Immature natural killer cell (primary cell): ENCODE measurements at regions not wholly inside any gene's neighbourhood (a gene's known extent, or its start where the extent isn't known, plus 50 kb on each side); places are given as distances from the start of the nearest gene placed in this dataset.

ENCODE experiments used
- DNase-seq, 3 donors: peaks; one replicate each; pipeline ENCODE4 v3.0.0; 2022; ENCODE audit warnings: mixed read lengths in 1 of 3
- H3K27ac Mint-ChIP-seq, 6 donors: one replicate each; pipeline ENCODE4 v1.8.0; 2020; ENCODE audit warnings: mixed read lengths in 6 of 6, mild to moderate bottlenecking in 5 of 6, inconsistent platforms in 4 of 6, moderate library complexity in 3 of 6
- H3K27me3 Mint-ChIP-seq, 3 donors: one replicate each; pipeline ENCODE4 v1.8.0; 2020 to 2021; ENCODE audit warnings: low read depth in 3 of 3, mild to moderate bottlenecking in 3 of 3, mixed read lengths in 3 of 3, moderate library complexity in 3 of 3, inconsistent platforms in 1 of 3
- H3K36me3 Mint-ChIP-seq, 3 donors: one replicate each; pipeline ENCODE4 v1.8.0; 2020; ENCODE audit warnings: mixed read lengths in 3 of 3, inconsistent platforms in 2 of 3, mild to moderate bottlenecking in 2 of 3
- H3K4me1 Mint-ChIP-seq, 2 donors: one replicate each; pipeline ENCODE4 v1.8.0; 2020; ENCODE audit warnings: inconsistent platforms in 2 of 2, mild to moderate bottlenecking in 2 of 2, mixed read lengths in 2 of 2, moderate library complexity in 1 of 2
- H3K4me3 Mint-ChIP-seq, 5 donors: one replicate each; pipeline ENCODE4 v1.8.0; 2020; ENCODE audit warnings: mild to moderate bottlenecking in 5 of 5, mixed read lengths in 5 of 5, inconsistent platforms in 3 of 5, moderate library complexity in 3 of 5
- H3K9me3 Mint-ChIP-seq, 6 donors: one replicate each; pipeline ENCODE4 v1.8.0; 2020; ENCODE audit warnings: mild to moderate bottlenecking in 6 of 6, mixed read lengths in 6 of 6, inconsistent platforms in 4 of 6, moderate library complexity in 3 of 6

GRCh38 chr10:123583639-123584418 lies 82.3 kb upstream of the GPR26 start:
- H3K27ac Mint-ChIP-seq, result no peak overlapping the region
- peaks cover 0 to 3% (median 0%) of the 10 kb centered on the region in 6 donors for H3K9me3 Mint-ChIP-seq
- DNase-seq, result no peak
- no peaks in the 10 kb centered on the region for H3K4me1 Mint-ChIP-seq
- peaks cover 0 to 9% (median 3%) of the 10 kb centered on the region in 3 donors for H3K27me3 Mint-ChIP-seq
- no peak overlapping the region for H3K4me3 Mint-ChIP-seq
- H3K36me3 Mint-ChIP-seq, result no peaks in the 10 kb centered on the region

- H3K27me3 Mint-ChIP-seq, result peaks cover 0 to 9% (median 3%) of the 10 kb centered on the region in 3 donors
- H3K27ac Mint-ChIP-seq, result no peak overlapping the region
- no peak overlapping the region for H3K4me3 Mint-ChIP-seq
- H3K36me3 Mint-ChIP-seq, result no peaks in the 10 kb centered on the region
- peaks cover 0 to 3% (median 0%) of the 10 kb centered on the region in 6 donors for H3K9me3 Mint-ChIP-seq
- no peak for DNase-seq
- no peaks in the 10 kb centered on the region for H3K4me1 Mint-ChIP-seq
Measured at GRCh38 chr10:123584419-123584775, 81.8 kb upstream of the GPR26 start.

- peaks cover 0 to 9% (median under 1%) of the 10 kb centered on the region in 3 donors for H3K27me3 Mint-ChIP-seq
- H3K9me3 Mint-ChIP-seq, result peaks cover 0 to 3% (median 0%) of the 10 kb centered on the region in 6 donors
- no peaks in the 10 kb centered on the region for H3K4me1 Mint-ChIP-seq
- H3K4me3 Mint-ChIP-seq, result no peak overlapping the region
- no peak overlapping the region for H3K27ac Mint-ChIP-seq
- no peaks in the 10 kb centered on the region for H3K36me3 Mint-ChIP-seq
- no peak for DNase-seq
Measured at GRCh38 chr10:123585477-123586445, 80.4 kb upstream of the GPR26 start.

GRCh38 chr10:123587110-123587509 lies 79.0 kb upstream of the GPR26 start:
- peaks cover 0 to 5% (median 0%) of the 10 kb centered on the region in 3 donors for H3K27me3 Mint-ChIP-seq

GRCh38 chr10:123588386-123588914 lies 77.7 kb upstream of the GPR26 start:
- peaks cover 0 to 3% (median 0%) of the 10 kb centered on the region in 6 donors for H3K9me3 Mint-ChIP-seq
- no peaks in the 10 kb centered on the region for H3K36me3 Mint-ChIP-seq
- H3K27ac Mint-ChIP-seq, result no peak overlapping the region
- no peak overlapping the region for H3K4me3 Mint-ChIP-seq
- no peaks in the 10 kb centered on the region for H3K4me1 Mint-ChIP-seq
- H3K27me3 Mint-ChIP-seq, result peaks cover 0 to 3% (median under 1%) of the 10 kb centered on the region in 3 donors
- DNase-seq, result no peak

More at GRCh38 chr10:123587110-123587509, 79.0 kb upstream of the GPR26 start:
- H3K4me3 Mint-ChIP-seq, result no peak overlapping the region
- H3K27ac Mint-ChIP-seq, result no peak overlapping the region
- peaks cover 0 to 3% (median 0%) of the 10 kb centered on the region in 6 donors for H3K9me3 Mint-ChIP-seq
- no peak for DNase-seq
- H3K36me3 Mint-ChIP-seq, result no peaks in the 10 kb centered on the region
- no peaks in the 10 kb centered on the region for H3K4me1 Mint-ChIP-seq

DNA sequence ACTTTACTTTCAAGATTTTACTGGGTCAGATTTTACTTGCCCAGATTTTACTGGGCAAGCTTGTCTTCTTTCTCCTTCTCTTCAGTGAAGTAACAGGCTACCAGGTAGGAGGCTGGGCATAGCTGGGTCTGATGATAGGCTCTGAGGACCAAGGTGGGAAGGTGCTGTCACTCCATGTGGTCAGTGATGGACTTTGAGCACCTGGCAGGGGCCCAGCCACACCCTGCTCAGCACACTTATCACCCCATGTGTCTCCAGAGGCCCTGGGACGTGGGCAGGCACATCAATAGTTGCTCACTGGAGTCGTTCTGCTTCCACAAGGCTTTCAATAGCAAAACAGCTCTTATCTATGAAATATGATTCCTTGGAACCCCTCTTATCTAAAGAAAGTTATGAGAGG lies 70.5 kb upstream of the GPR26 start:
- Mint-ChIP-seq H3K27me3 (peaks cover 1 to 4% (median 2%) of the 10 kb centered on the region in 3 donors), H3K9me3 (no peaks in the 10 kb centered on the region), H3K27ac (no peak overlapping the region), H3K36me3 (no peaks in the 10 kb centered on the region), H3K4me3 (no peak overlapping the region), H3K4me1 (no peaks in the 10 kb centered on the region)
- DNase-seq, result no peak

- H3K4me3 Mint-ChIP-seq, result no peak overlapping the region
- DNase-seq, result no peak
- H3K27me3 Mint-ChIP-seq, result peaks cover 1 to 6% (median 4%) of the 10 kb centered on the region in 3 donors
- no peaks in the 10 kb centered on the region for H3K36me3 Mint-ChIP-seq
- no peaks in the 10 kb centered on the region for H3K4me1 Mint-ChIP-seq
- peaks cover 0 to 3% (median 0%) of the 10 kb centered on the region in 6 donors for H3K9me3 Mint-ChIP-seq
- H3K27ac Mint-ChIP-seq, result no peak overlapping the region
Measured at GRCh38 chr10:123597676-123598075, 68.5 kb upstream of the GPR26 start.

- Mint-ChIP-seq H3K36me3 (no peaks in the 10 kb centered on the region), H3K4me3 (no peak overlapping the region), H3K9me3 (peaks cover 0 to 3% (median 0%) of the 10 kb centered on the region in 6 donors), H3K27ac (no peak overlapping the region), H3K27me3 (peaks cover 3 to 12% (median 4%) of the 10 kb centered on the region in 3 donors), H3K4me1 (no peaks in the 10 kb centered on the region)
- DNase-seq, result no peak
Measured at GRCh38 chr10:123599366-123599849, 66.7 kb upstream of the GPR26 start.

GRCh38 chr10:123600177-123600576 lies 66.0 kb upstream of the GPR26 start:
- no peak overlapping the region for H3K27ac Mint-ChIP-seq
- no peak overlapping the region for H3K4me3 Mint-ChIP-seq
- H3K36me3 Mint-ChIP-seq, result no peaks in the 10 kb centered on the region
- DNase-seq, result no peak
- no peaks in the 10 kb centered on the region for H3K4me1 Mint-ChIP-seq
- peaks cover 3 to 12% (median 4%) of the 10 kb centered on the region in 3 donors for H3K27me3 Mint-ChIP-seq
- peaks cover 0 to 3% (median 0%) of the 10 kb centered on the region in 6 donors for H3K9me3 Mint-ChIP-seq

DNA sequence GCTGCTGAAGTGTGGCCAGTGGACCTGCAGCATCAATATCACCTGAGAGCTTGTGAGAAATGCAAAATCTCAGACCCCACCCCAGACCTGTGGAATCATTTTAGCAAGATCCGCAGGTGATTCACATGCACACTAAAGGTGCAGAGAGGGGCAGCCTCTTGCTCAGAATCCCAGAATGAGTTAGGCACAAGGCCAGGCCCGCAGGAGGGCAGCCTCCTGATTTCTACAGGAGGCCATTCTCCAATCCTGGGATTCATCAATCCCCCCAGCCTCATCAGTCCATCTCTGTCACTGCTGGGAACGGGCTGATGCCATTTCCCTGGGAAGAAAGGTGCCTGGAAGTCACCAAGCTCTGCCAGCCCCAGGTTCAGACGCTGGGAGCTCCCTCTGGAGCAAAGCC lies 63.0 kb upstream of the GPR26 start:
- Mint-ChIP-seq H3K4me1 (no peaks in the 10 kb centered on the region), H3K4me3 (no peak overlapping the region), H3K27ac (no peak overlapping the region), H3K27me3 (peaks cover 4 to 12% (median 7%) of the 10 kb centered on the region in 3 donors), H3K9me3 (peaks cover 0 to 6% (median 0%) of the 10 kb centered on the region in 6 donors), H3K36me3 (no peaks in the 10 kb centered on the region)
- no peak for DNase-seq

GRCh38 chr10:123604506-123604905 lies 61.6 kb upstream of the GPR26 start:
- Mint-ChIP-seq H3K27ac (no peak overlapping the region), H3K4me3 (no peak overlapping the region), H3K27me3 (peaks cover 3 to 10% (median 4%) of the 10 kb centered on the region in 3 donors), H3K36me3 (no peaks in the 10 kb centered on the region), H3K9me3 (peaks cover 0 to 6% (median 0%) of the 10 kb centered on the region in 6 donors), H3K4me1 (no peaks in the 10 kb centered on the region)
- no peak for DNase-seq

DNA sequence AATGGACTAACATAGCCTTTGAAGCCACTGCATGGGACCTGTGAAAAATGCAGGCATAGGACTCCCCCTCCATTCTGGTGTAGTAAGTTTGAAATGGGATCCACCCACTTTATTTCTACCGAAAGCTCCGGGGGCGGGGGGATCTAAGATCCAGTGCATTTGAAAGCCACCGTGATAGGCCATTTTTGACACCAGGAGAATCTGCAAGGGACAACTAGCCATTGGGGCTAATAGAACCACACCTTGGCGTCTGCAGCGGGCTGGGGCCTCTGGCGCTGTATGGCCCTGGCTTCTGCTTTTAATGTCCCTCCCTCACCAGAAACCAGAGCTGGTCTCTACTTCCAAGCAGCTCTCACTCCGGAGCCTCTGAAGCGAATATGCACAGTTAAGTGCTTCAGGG lies 60.1 kb upstream of the GPR26 start:
- Mint-ChIP-seq H3K4me1 (no peaks in the 10 kb centered on the region), H3K27ac (no peak overlapping the region), H3K4me3 (no peak overlapping the region), H3K36me3 (no peaks in the 10 kb centered on the region), H3K27me3 (peaks cover 3 to 10% (median 4%) of the 10 kb centered on the region in 3 donors), H3K9me3 (peaks cover 0 to 6% (median 0%) of the 10 kb centered on the region in 6 donors)
- no peak for DNase-seq

DNA sequence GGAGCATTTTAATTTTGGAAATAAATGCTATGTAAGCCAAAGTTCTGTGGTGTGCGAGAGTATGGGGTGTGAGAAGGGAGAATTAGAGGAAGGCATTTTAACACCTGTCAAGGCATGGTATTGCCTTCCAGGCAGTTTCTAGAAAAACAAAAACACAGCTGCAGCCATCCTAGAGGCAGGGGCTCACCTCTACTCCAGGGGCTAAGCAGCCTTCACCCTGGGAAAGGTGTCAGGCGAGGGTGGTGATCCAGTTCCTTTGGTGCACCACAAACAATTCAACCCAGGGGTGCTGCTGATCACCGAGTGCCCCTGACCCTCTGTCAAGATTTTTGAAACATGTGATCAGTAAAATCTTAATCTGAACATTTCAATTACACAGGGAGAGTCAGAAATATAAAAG lies 59.2 kb upstream of the GPR26 start:
- Mint-ChIP-seq H3K4me3 (no peak overlapping the region), H3K27ac (no peak overlapping the region), H3K27me3 (peaks cover 4 to 7% (median 5%) of the 10 kb centered on the region in 3 donors), H3K9me3 (peaks cover 0 to 6% (median 0%) of the 10 kb centered on the region in 6 donors), H3K4me1 (no peaks in the 10 kb centered on the region), H3K36me3 (no peaks in the 10 kb centered on the region)
- DNase-seq, result no peak
